ENCODE measurements at regions not wholly inside any gene's neighbourhood (a gene's known extent, or its start where the extent isn't known, plus 50 kb on each side); places are given as distances from the start of the nearest gene placed in this dataset.
"Not testable (repeated sequence)": the region's sequence is repeated elsewhere in the genome, so short reads cannot be mapped to it uniquely, and the experiment has no call there.

DNA sequence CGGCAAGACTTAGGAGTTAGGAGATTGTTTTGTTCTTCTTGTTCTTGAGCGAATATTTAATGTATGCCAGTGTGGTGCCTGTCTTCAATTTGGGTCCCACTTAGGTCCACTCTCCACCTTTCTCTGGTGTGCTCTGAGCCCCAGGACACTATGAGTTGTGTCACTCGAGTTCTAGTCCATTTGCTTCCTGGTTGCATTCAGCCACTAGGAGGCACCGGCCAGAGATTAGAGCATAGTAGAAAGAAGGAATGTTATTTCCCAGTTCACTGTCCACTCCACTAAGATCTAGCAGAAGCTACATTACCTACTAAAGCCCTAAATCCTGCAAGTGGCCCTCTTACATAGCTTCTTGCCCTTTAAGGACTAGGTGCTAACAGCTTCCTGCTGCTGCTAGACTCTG lies 326.9 kb downstream of the NAF1 start:
- H3K4me3 ChIP-seq (ENCODE audit: low read depth, low read length) = no peak overlapping the region
- peak; percentile 24 for TF ChIP-seq CTCF (IDR thresholded peaks at IDR 0.05; ENCODE audit: insufficient read depth, low read depth, low read length, missing control alignments)
- DNase-seq (ENCODE audit: low read depth) = peak; percentile 10

GRCh38 chr4:162838671-162839070 lies 328.0 kb downstream of the NAF1 start:
- DNase-seq (ENCODE audit: low read depth) = no peak
- no peak overlapping the region for H3K4me3 ChIP-seq (ENCODE audit: low read depth, low read length)
- TF ChIP-seq CTCF (IDR thresholded peaks at IDR 0.05; ENCODE audit: insufficient read depth, low read depth, low read length, missing control alignments) = no peak

GRCh38 chr4:162837679-162838078 lies 329.0 kb downstream of the NAF1 start:
- no peak overlapping the region for H3K4me3 ChIP-seq (ENCODE audit: low read depth, low read length)
- DNase-seq (ENCODE audit: low read depth) = no peak
- TF ChIP-seq CTCF (IDR thresholded peaks at IDR 0.05; ENCODE audit: insufficient read depth, low read depth, low read length, missing control alignments) = no peak

DNA sequence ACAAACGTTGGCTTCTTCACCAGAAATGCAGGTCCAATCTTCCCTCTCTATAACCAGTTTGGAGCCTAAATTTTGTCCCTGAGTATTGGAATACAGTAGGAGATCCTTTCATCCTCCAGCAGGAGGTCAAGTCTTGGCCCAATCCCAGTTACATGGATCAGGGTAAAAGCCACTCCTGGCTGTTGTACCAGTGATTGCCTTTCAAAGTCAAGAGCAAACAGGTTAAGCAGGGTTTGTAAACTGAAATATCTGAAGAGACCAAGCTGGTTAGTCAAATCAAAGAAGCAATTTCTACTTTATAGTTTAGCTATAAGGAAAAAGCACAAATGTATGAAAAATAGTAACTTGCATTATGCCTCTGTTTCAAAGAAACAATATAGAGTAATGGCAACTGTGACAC lies 329.4 kb downstream of the NAF1 start:
- no peak for DNase-seq (ENCODE audit: low read depth)
- no peak overlapping the region for H3K4me3 ChIP-seq (ENCODE audit: low read depth, low read length)
- TF ChIP-seq CTCF (IDR thresholded peaks at IDR 0.05; ENCODE audit: insufficient read depth, low read depth, low read length, missing control alignments) = no peak

GRCh38 chr4:162836773-162837172 lies 329.9 kb downstream of the NAF1 start:
- no peak overlapping the region for H3K4me3 ChIP-seq (ENCODE audit: low read depth, low read length)
- TF ChIP-seq CTCF (IDR thresholded peaks at IDR 0.05; ENCODE audit: insufficient read depth, low read depth, low read length, missing control alignments) = no peak
- no peak for DNase-seq (ENCODE audit: low read depth)

- not testable (repeated sequence) for H3K4me3 ChIP-seq (ENCODE audit: low read depth, low read length); DNase-seq (ENCODE audit: low read depth)
Measured at GRCh38 chr4:162836258-162836657, 330.4 kb downstream of the NAF1 start.

DNA sequence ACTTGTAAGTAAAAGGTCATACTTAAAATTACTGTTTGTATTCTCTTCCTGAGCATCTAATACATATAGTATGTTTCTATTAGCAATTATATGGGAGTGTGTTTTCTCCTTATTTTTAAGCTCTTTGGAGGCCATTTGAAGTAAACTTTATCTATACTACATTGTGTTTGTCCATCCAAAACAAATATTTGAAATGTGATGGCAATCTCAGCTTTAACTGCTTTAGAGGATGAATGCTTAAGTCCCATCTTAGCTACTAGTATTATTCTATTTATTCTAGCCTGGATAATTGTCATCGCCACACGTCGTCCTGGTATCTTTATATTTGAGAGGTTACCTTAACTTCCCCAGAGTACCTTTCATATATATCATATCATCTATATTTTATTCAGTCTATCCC lies 335.8 kb downstream of the NAF1 start:
- H3K4me3 ChIP-seq (ENCODE audit: low read depth, low read length) = no peak overlapping the region
- no peak for DNase-seq (ENCODE audit: low read depth)
- no peak for TF ChIP-seq CTCF (IDR thresholded peaks at IDR 0.05; ENCODE audit: insufficient read depth, low read depth, low read length, missing control alignments)

- DNase-seq (ENCODE audit: low read depth); H3K4me3 ChIP-seq (ENCODE audit: low read depth, low read length): not testable (repeated sequence)
Measured at GRCh38 chr4:162817374-162817773, 349.3 kb downstream of the NAF1 start.

All from GM12865 (cell line).